Tibial nerve (tissue), 3 donors: ENCODE measurements at regions not wholly inside any gene's neighbourhood (a gene's known extent, or its start where the extent isn't known, plus 50 kb on each side); places are given as distances from the start of the nearest gene placed in this dataset.

Experiments used
- EP300 ChIP-seq, 2 donors: sonication (generic); formaldehyde crosslinking; IDR thresholded peaks; one replicate each; pipeline ENCODE4 v1.6.1; 2017; ENCODE audit warnings: antibody characterized with exemption in 2 of 2, mild to moderate bottlenecking in 1 of 2
- POLR2A ChIP-seq, 2 donors: fragments of 450-650 bp; IDR thresholded peaks; one replicate each; pipeline ENCODE4 v1.6.1; 2017; ENCODE audit warnings: antibody characterized with exemption in 2 of 2, mild to moderate bottlenecking in 2 of 2, moderate library complexity in 2 of 2

GRCh38 chr12:125256634-125256936 is 191.3 kb downstream of the AACS start:
- no peak for TF ChIP-seq POLR2A (IDR thresholded peaks at IDR 0.05)
- TF ChIP-seq EP300 (IDR thresholded peaks at IDR 0.05): no peak
